Calu3 (cell line): ENCODE measurements at regions not wholly inside any gene's neighbourhood (a gene's known extent, or its start where the extent isn't known, plus 50 kb on each side); places are given as distances from the start of the nearest gene placed in this dataset.
A peak's percentile ranks its signal among the peaks of the same experiment; 100 is the strongest.
"Not testable (repeated sequence)": the region's sequence is repeated elsewhere in the genome, so short reads cannot be mapped to it uniquely, and the experiment has no call there.

Source experiments
- BruUV-seq: library from RNA; stranded (reverse); fragments of 400-500 nt; replicated peaks from 2 replicates; lab custom pipeline; 2021; lab: Mats Ljungman, UMichigan
- CTCF ChIA-PET: fragments of 300-600 bp; sonication (Branson Sonifier 250); formaldehyde crosslinking; loops from one replicate; lab custom pipeline; 2022; ENCODE audit warnings: antibody characterized with exemption; lab: Charles Lee
- DNase-seq: peaks from one replicate; pipeline ENCODE4 v3.0.0; 2022
- H3K27ac Mint-ChIP-seq: one replicate; pipeline ENCODE4 v1.8.0; 2022; ENCODE audit warnings: mixed read lengths; ENCODE audit not compliant: unreplicated experiment
- H3K27me3 Mint-ChIP-seq: one replicate; pipeline ENCODE4 v1.8.0; 2022; ENCODE audit warnings: mixed read lengths; ENCODE audit not compliant: unreplicated experiment
- H3K36me3 Mint-ChIP-seq: one replicate; pipeline ENCODE4 v1.8.0; 2022; ENCODE audit warnings: mild to moderate bottlenecking, moderate library complexity, mixed read lengths; ENCODE audit not compliant: insufficient read depth, unreplicated experiment
- H3K4me1 Mint-ChIP-seq: one replicate; pipeline ENCODE4 v1.8.0; 2022; ENCODE audit warnings: mild to moderate bottlenecking, low read depth, mixed read lengths; ENCODE audit not compliant: unreplicated experiment
- H3K4me3 Mint-ChIP-seq: one replicate; pipeline ENCODE4 v1.8.0; 2022; ENCODE audit warnings: mild to moderate bottlenecking, low read depth, moderate library complexity, mixed read lengths; ENCODE audit not compliant: unreplicated experiment
- H3K9me3 Mint-ChIP-seq: one replicate; pipeline ENCODE4 v1.8.0; 2022; ENCODE audit warnings: low read depth, mixed read lengths; ENCODE audit not compliant: unreplicated experiment
- intact Hi-C: fragments of 100-400 bp; cut with micrococcal nuclease; formaldehyde crosslinking; loops from one replicate; pipeline ENCODE4 v1.10.0; 2022; ENCODE audit not compliant: unreplicated experiment
- TF ChIP-seq, protein P1 (sequence below): fragments of 200-600 bp; IDR thresholded peaks from one replicate; pipeline ENCODE4 v1.8.0; 2022; ENCODE audit warnings: antibody characterized with exemption; ENCODE audit not compliant: unreplicated experiment

DNA sequence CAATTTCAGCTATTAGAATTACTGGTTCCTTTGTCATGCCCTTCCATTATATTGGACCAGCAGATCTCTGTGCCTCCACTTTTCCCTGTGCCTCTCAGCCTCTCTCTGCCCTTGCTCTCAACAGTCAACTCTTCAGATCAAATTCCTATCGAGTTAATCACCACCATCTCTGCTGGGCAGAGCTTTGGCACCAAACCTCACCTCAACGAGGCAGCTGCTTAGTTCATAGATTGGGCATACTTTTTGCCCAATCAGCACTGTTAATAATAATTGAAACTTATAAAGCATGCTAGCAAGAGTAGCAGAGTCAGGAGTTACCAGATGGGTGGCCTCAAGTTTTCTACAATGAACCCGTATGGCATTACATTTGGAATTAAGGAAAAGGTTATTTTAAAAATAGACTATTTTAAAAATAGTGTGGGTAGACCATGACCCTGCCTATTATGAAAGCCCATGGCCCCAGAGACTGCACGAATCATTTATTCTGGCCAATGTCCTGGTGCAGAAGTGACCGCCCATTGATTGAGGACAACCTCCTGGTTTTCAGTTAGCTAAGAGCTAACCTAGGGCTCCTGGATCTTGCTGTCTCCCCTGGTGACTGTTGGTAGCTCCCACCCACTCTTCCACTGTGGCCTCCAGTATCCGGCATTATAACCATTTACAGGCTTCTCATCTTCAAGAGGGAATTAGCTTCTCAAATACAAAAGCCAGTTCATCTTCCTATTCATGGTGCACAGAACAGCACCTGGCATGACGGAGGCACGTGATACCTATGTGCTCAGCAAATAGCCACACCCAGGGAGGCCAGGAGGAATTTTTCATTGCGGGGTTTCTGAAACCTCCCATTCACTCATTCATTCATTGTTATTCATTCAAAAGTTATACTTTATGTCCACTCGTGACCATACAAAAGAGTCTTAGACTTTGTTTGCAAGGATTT is 265.4 kb downstream of the INHBA start:
- Mint-ChIP-seq H3K27me3 (no peaks in the 10 kb centered on the region), H3K4me1 (peaks cover 22% of the 10 kb centered on the region), H3K9me3 (peaks cover 7% of the 10 kb centered on the region), H3K27ac (peak overlapping the region; percentile 55), H3K4me3 (no peak overlapping the region), H3K36me3 (no peaks in the 10 kb centered on the region)
- CTCF ChIA-PET: interaction anchor here (0.5 to 0.8 kb wide), 2 partner anchors 22 to 268 kb away, joined by 3 read pairs; no protein-coding TSS in a partner anchor
- peak; percentile 26 for DNase-seq
- BruUV-seq: no TSS peak
- intact Hi-C loops: no loop called here
- TF ChIP-seq, protein P1, sequence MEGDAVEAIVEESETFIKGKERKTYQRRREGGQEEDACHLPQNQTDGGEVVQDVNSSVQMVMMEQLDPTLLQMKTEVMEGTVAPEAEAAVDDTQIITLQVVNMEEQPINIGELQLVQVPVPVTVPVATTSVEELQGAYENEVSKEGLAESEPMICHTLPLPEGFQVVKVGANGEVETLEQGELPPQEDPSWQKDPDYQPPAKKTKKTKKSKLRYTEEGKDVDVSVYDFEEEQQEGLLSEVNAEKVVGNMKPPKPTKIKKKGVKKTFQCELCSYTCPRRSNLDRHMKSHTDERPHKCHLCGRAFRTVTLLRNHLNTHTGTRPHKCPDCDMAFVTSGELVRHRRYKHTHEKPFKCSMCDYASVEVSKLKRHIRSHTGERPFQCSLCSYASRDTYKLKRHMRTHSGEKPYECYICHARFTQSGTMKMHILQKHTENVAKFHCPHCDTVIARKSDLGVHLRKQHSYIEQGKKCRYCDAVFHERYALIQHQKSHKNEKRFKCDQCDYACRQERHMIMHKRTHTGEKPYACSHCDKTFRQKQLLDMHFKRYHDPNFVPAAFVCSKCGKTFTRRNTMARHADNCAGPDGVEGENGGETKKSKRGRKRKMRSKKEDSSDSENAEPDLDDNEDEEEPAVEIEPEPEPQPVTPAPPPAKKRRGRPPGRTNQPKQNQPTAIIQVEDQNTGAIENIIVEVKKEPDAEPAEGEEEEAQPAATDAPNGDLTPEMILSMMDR: no peak

DNA sequence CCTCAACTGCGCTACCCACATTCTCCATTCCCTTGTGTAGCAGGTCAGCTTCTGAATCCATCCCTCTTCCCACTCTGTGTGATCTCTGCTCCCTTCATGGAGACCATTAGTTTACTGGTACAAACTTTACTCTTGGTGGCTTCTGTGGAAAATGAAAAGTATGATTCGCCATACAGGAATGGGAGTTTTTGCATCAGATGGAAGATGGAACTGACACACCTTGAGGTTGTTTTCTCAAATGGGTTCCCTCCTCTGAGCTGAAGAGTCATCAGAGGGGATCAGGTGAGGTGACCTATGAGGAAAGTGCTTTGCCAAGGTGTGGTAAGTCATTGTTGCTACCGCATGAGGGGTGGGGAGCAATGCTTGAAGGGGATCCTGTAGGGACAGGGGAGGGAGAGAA is 266.8 kb downstream of the INHBA start:
- BruUV-seq: no TSS peak
- Mint-ChIP-seq H3K4me3 (no peak overlapping the region), H3K27me3 (no peaks in the 10 kb centered on the region), H3K9me3 (peaks cover 15% of the 10 kb centered on the region), H3K4me1 (peaks cover 22% of the 10 kb centered on the region), H3K36me3 (no peaks in the 10 kb centered on the region), H3K27ac (no peak overlapping the region)
- DNase-seq: no peak
- TF ChIP-seq, protein P1: no peak
- CTCF ChIA-PET: no interaction called here
- intact Hi-C loops: no loop called here

DNA sequence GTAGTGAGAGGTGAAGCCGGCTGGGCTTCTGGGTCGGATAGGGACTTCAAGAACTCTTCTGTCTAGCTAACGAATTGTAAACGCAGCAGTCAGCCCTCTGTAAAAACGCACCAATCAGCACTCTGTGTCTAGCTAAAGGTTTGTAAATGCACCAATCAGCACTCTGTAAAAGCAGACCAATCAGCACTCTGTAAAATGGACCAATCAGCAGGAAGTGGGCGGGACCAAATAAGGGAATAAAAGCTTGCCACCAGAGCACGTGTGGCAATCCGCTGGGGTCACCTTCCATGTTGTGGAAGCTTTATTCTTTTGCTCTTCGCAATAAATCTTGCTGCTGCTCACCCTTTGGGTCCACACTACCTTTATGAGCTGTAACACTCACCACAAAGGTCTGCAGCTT is 267.9 kb downstream of the INHBA start:
- BruUV-seq, H3K27ac Mint-ChIP-seq, CTCF ChIA-PET, H3K4me3 Mint-ChIP-seq, DNase-seq, intact Hi-C loops, H3K36me3 Mint-ChIP-seq, H3K27me3 Mint-ChIP-seq: not testable (repeated sequence)
- H3K4me1 Mint-ChIP-seq: peaks cover 22% of the 10 kb centered on the region
- peaks cover 18% of the 10 kb centered on the region for H3K9me3 Mint-ChIP-seq

DNA sequence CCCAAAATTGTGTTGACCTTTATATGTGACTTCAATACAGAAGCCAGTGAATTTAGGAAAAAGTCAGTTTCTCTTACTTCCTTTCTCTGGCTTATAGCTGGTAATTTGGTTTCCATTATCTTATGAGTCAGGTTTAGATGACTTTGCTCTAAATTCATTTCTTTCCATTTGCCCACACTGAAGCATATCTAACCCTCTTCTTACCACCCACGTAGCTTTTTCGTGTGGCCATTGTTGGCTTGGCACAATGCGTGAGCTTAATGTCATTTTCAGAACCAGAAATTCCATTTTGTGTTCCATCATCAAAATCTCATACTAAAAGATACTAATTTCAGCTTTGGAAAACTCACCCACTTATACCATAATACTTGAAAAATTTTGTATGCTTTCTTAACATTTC is 271.2 kb downstream of the INHBA start:
- CTCF ChIA-PET: no interaction called here
- intact Hi-C loops: no loop called here
- BruUV-seq: no TSS peak
- TF ChIP-seq, protein P1: no peak
- Mint-ChIP-seq H3K27me3 (no peaks in the 10 kb centered on the region), H3K4me1 (peaks cover 7% of the 10 kb centered on the region), H3K27ac (no peak overlapping the region), H3K9me3 (peaks cover 20% of the 10 kb centered on the region), H3K4me3 (no peak overlapping the region), H3K36me3 (no peaks in the 10 kb centered on the region)
- DNase-seq: no peak

GRCh38 chr7:41428381-41428780 is 274.5 kb downstream of the INHBA start:
- TF ChIP-seq, protein P1: no peak
- no peaks in the 10 kb centered on the region for H3K4me1 Mint-ChIP-seq
- no peak for DNase-seq
- intact Hi-C loops: no loop called here
- no peak overlapping the region for H3K27ac Mint-ChIP-seq
- no peaks in the 10 kb centered on the region for H3K36me3 Mint-ChIP-seq
- BruUV-seq: no TSS peak
- no peaks in the 10 kb centered on the region for H3K27me3 Mint-ChIP-seq
- H3K4me3 Mint-ChIP-seq: no peak overlapping the region
- peaks cover 17% of the 10 kb centered on the region for H3K9me3 Mint-ChIP-seq
- CTCF ChIA-PET: no interaction called here
